Activated CD4-positive, alpha-beta T cell treated with anti-CD3 and anti-CD28 coated beads for 48 hours (primary cell): ENCODE measurements at regions not wholly inside any gene's neighbourhood (a gene's known extent, or its start where the extent isn't known, plus 50 kb on each side); places are given as distances from the start of the nearest gene placed in this dataset.
"Not testable (repeated sequence)": the region's sequence is repeated elsewhere in the genome, so short reads cannot be mapped to it uniquely, and the experiment has no call there.

Experiments used
- DNase-seq: peaks from one replicate; pipeline ENCODE4 v3.0.0-alpha.2; 2020

- DNase-seq, result no peak
These were observed 190.5 kb downstream of the TMEM26 start for GRCh38 chr10:61262486-61263261.

GRCh38 chr10:61257956-61258496, 195.2 kb downstream of the TMEM26 start:
- no peak for DNase-seq

DNA sequence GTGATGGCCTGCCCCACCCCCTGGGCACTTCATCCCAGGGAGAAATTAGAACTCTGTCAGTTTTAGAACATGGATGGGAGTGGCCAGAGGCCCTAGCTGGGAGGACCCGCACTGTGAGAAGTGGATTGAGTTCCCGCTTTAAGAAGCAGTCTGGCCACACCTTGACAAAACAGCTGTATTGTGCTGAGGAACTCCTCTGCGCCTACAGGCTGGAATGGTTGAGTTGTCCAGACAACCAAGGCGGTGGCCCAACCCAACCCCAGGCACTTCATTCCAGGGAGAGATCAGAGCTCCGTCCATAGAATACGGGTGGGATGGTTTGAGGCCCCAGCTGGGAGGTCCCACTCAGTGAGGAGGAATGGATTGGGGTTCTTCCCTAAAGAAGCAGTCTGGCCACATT, 196.0 kb downstream of the TMEM26 start:
- no peak for DNase-seq

DNA sequence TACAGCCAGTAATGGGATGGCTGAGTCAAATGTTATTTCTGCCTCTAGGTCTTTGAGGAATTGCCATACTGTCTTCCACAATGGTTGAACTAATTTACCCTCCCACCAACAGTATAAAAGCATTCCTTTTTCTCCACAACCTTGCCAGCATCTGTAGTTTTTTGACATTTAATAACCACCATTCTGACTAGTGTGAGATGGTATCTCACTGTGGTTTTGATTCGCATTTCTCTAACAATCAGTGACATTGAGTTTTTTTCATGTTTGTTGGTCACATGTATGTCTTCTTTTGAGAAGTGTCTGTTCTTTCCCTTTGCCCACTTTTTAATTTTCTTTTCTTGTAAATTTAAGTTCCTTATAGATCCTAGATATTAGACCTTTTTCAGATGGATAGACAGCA, 200.9 kb downstream of the TMEM26 start:
- not testable (repeated sequence) for DNase-seq

DNA sequence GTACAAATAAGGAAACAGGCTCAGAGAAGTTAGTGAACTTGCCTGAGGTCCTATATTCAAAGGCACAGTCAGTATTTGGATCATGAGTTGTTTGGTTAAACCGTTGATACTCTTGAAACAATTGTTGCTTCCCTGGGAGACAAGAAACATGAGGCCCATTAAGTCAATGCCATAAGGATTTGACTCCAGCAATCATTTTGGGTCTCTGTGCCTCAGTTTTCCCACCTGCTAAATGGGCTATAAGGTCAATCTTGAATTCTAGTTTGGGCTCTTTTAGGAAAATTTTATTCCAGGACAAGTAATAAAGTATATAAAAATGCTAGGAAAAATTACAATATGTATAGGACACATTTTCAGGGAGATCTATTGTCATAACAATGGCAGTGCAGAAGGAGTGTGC, 202.1 kb downstream of the TMEM26 start:
- DNase-seq, result no peak

DNA sequence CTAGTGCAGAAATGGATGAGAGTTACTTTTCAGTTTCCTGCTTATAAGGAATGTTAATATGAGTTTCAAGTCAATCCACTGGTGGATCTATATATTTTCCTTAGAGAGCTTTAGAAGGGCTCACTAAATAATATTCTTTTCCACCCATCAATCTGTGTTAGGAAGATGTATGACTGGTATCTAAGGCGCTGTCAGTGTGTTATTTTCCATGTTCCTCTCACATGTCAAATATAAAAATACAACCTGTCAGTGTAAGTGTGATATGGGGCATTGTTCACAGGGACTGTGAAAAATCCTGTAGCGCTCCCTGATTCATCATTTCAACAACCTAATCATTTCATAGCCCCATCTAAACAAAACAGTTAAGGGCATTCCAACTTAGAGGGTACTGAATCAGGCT, 203.1 kb downstream of the TMEM26 start:
- no peak for DNase-seq

- no peak for DNase-seq
These were observed 205.2 kb downstream of the TMEM26 start for GRCh38 chr10:61248013-61248412.

DNA sequence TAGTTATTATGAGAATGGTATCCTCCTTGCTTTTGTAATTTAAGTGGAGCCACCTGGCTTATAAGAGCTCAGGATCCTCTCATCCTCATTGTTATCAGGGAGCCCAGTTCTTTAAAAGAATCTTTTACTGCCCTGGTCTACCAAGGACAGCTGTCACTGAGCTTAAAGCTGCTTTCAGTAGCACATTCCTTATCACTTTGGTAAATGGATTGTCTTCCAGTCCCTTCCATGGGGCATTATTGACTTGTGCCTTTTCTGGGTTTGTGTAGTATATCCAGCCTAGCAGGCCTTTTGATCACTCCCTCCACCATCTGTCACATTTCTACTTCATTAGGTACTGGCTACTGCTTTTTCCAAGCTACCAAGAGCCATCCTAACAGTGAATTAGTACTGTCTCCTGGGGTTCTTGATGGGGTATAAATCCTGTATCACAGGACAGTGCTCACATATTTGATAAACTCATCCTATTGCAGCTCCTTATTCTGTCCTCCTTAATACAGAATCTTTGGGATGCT, 208.9 kb downstream of the TMEM26 start:
- no peak for DNase-seq

- DNase-seq, result no peak
These were observed 220.4 kb downstream of the TMEM26 start for GRCh38 chr10:61232780-61233179.

- DNase-seq, result no peak
These were observed 227.2 kb downstream of the TMEM26 start for GRCh38 chr10:61225939-61226338.

- no peak for DNase-seq
These were observed 229.6 kb downstream of the TMEM26 start for GRCh38 chr10:61223576-61223975.

DNA sequence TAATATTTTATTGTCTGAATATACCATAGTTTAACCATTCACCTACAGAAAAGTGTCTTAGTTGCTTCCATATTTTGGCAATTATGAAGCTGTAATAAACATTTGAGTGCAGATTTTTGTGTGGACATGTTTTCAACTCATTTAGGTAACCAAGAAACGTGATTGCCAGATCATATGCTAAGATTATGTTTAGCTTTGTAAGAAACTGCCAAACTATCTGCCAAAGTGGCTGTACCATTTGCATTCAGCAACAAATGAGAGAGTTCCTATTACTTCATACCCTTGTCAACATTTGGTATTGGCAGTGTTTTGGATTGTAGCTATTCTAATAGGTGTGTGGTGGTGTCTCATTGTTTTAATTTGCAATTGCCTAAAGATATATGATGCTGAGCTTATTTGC, 233.5 kb downstream of the TMEM26 start:
- DNase-seq, result no peak

DNA sequence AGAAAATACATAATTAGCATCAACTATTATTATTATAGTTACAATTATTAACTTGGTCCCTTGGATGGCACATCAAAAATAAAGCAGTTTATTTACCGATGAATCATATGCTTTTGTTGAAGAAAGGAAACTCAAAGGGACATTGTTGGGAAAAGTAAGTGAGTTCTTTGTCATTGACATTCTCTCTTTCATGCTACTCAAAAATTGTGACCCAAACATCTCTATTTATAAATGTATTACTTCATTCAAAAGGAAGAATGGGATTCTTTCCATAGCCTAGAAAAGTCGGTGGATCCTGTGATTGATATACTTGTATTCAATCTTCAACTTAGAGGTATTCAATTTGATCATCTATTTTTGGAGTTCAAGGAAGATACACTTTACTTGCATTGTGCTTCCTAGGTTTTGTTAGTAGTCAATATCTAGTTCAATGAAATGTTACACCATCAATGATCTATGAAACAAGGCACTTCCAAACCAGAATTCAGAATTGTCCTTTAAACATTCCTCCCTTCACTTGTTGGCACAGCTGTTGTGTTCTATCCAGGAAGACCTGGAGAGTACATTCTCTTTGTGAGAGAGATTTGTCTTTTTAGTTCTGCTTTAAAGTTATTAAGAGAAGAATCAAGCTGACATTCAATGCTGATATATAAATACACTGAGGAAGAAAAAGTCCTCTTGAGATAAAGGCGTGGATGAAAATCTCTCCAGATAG, 235.2 kb downstream of the TMEM26 start:
- DNase-seq, result no peak

DNA sequence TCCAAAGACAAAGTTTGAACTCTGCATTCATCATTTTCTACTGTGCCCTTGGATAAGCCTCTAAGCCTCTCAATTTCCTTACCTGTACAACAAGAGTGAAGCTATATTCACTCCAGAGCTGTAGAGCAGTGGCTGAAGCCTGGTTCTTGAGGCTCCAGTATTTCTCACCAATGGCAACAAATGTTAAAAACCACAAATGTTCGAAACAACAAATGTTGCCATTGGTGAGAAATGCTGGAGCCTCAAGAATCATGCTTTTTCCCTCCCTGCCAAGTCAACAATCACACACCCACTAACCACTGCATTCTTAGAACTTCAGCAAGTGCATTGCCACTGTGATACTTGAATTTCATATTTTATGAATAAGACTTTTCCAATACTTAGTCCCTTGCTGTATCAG, 237.9 kb downstream of the TMEM26 start:
- DNase-seq, result no peak

- no peak for DNase-seq
These were observed 241.7 kb downstream of the TMEM26 start for GRCh38 chr10:61211468-61211867.

GRCh38 chr10:61197057-61197456, 253.1 kb upstream of the RHOBTB1 start:
- no peak for DNase-seq

DNA sequence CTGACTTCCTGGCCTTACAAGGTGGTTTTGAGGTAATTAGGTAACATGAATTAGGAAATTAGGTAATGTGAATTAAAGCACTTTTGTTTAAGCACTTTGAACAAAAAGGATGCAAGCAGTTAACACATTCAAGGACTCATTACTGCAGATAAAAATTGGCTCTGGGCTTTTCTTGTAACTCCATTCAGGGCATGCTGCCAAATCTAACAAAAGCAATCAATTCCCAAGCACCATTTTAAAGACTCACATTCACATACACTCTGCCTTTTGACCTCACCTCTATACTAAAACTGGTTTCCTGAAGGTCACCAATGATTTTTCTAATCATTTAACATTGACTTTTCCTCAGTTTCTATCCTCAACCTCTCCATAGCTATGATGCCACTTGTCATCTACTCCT, 251.2 kb upstream of the RHOBTB1 start:
- no peak for DNase-seq

DNA sequence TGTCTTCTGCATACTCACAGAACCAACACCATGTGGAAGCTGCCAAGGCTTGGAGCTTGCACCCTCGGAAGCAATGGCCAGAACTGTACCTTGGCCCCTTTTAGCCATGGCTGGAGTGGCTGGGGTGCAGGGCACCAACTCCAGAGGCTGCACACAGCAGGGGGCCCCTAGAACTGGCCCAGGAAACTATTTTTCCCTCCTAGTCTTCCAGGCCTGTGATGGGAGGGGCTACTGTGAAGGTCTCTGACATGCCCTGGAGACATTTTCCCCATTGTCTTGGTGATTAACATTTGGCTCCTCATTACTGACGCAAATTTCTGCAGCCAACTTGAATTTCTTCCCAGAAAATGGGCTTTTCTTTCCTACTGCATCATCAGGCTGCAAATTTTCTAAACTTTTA, 248.6 kb upstream of the RHOBTB1 start:
- not testable (repeated sequence) for DNase-seq

- DNase-seq, result no peak
These were observed 248.1 kb upstream of the RHOBTB1 start for GRCh38 chr10:61192042-61192441.

DNA sequence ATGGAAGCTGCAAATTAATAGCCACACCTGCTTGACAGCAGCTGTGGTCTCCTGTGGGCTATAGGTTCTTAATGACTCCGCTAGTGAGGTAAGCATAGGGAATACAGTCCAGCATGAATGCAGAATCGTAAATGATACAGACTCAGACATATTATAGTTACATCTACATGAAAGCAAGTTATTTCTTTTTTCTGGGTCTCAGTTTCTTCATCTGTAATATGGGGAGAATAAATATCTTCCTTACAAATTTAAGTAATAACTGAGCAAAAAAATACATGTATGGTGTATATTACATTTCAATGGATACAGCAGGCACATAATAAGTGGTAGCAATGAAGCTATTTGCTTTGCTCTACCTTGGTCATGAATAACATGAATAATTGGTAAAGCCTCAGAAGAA, 245.9 kb upstream of the RHOBTB1 start:
- DNase-seq, result no peak

- no peak for DNase-seq
These were observed 244.7 kb upstream of the RHOBTB1 start for GRCh38 chr10:61188691-61189090.

DNA sequence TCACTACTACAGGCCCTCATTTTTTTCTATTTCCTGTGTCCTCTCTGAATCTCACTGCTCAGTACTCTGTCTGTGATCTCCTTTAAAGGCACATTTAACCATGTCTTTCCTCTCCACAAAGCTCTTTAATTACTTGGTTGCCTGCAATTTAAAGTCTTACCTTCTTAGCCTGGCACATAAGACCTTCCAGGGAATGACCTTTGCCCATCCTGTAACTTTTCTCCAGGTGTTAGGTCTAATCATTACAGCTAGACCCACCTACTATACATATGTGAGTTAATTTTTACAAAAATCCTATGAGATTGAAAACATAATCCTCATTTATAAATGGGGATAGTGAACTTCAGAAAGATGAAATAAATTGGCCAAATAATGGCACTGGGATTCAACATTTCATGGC, 244.1 kb upstream of the RHOBTB1 start:
- no peak for DNase-seq

GRCh38 chr10:61187601-61188000, 243.6 kb upstream of the RHOBTB1 start:
- DNase-seq, result no peak

GRCh38 chr10:61186408-61186807, 242.4 kb upstream of the RHOBTB1 start:
- DNase-seq, result no peak
